Thyroid gland (tissue), 4 donors: ENCODE measurements at regions not wholly inside any gene's neighbourhood (a gene's known extent, or its start where the extent isn't known, plus 50 kb on each side); places are given as distances from the start of the nearest gene placed in this dataset.

ENCODE experiments used
- DNase-seq, 2 donors: peaks; one replicate each; pipeline ENCODE4 v3.0.0-alpha.2; 2019
- H3K27ac ChIP-seq, 3 donors: fragments of 200-600 bp; sonication (generic); 1 replicate in 2 of 3; 2 replicates in 1 of 3; pipeline ENCODE4 v1.5.1; 2016 to 2019; ENCODE audit warnings: mild to moderate bottlenecking in 1 of 3, moderate library complexity in 1 of 3
- H3K27me3 ChIP-seq: fragments of 200-600 bp; sonication (generic); one replicate; pipeline ENCODE4 v1.5.1; 2019
- H3K36me3 ChIP-seq, 2 donors: fragments of 200-600 bp; sonication (generic); one replicate each; pipeline ENCODE4 v1.5.1; 2016 to 2019
- H3K4me1 ChIP-seq, 2 donors: fragments of 200-600 bp; sonication (generic); one replicate each; pipeline ENCODE4 v1.5.1; 2017 to 2019
- H3K4me3 ChIP-seq, 3 donors: fragments of 200-600 bp; sonication (generic); replicated peaks in 1 of 3; 1 replicate in 2 of 3; 2 replicates in 1 of 3; pipeline ENCODE4 v1.5.1; 2016; ENCODE audit warnings: mild to moderate bottlenecking in 1 of 3
- H3K9me3 ChIP-seq: fragments of 200-600 bp; sonication (generic); one replicate; pipeline ENCODE4 v1.5.1; 2017
- POLR2A ChIP-seq, 2 donors: fragments of 450-650 bp; IDR thresholded peaks; one replicate each; pipeline ENCODE4 v1.6.1; 2017; ENCODE audit warnings: antibody characterized with exemption in 2 of 2, mild to moderate bottlenecking in 2 of 2, moderate library complexity in 1 of 2
- WGBS, 2 donors: methylation state at CpG; one replicate each; pipeline ENCODE4 v1.1.5; 2017; 5-methylcytosine and 5-hydroxymethylcytosine counted together
- intact Hi-C: fragments of 100-400 bp; cut with DNase I; formaldehyde crosslinking; loops from one replicate; pipeline ENCODE4 v1.15.1; 2023
- TF ChIP-seq, protein P1 (sequence below), 6 experiments: fragments of 200-600 bp in 3 of 6; fragments of 450-650 bp in 3 of 6; sonication (generic) in 3 of 6; IDR thresholded peaks; one replicate each; pipeline ENCODE4 v1.5.1; 2016 to 2019; ENCODE audit warnings: antibody characterized with exemption in 6 of 6, mild to moderate bottlenecking in 2 of 6, inconsistent platforms in 1 of 6, moderate library complexity in 1 of 6

DNA sequence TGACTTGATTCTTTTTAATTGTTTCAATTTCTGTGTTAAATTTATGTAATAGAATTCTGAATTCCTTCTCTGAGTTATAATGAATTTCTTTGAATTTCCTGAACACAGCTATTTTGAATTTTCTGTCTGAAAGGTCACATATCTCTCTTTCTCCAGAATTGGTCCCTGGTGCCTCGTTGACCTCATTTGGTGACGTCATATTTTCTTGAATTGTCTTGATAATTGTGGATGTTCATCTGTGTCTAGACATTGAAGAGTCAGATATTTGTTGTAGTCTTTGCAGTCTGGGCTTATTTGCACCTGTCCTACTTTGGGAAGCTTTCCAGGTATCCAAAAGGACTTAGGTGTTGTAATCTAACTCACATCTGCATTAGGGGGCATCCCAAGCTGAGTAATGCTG, 111.4 kb upstream of the LRRTM4 start:
- no peak overlapping the region for H3K4me3 ChIP-seq
- no peaks in the 10 kb centered on the region for H3K36me3 ChIP-seq
- H3K9me3 ChIP-seq, result no peaks in the 10 kb centered on the region
- intact Hi-C loops, result no loop called here
- no peak for TF ChIP-seq POLR2A (IDR thresholded peaks at IDR 0.05)
- TF ChIP-seq, protein P1, sequence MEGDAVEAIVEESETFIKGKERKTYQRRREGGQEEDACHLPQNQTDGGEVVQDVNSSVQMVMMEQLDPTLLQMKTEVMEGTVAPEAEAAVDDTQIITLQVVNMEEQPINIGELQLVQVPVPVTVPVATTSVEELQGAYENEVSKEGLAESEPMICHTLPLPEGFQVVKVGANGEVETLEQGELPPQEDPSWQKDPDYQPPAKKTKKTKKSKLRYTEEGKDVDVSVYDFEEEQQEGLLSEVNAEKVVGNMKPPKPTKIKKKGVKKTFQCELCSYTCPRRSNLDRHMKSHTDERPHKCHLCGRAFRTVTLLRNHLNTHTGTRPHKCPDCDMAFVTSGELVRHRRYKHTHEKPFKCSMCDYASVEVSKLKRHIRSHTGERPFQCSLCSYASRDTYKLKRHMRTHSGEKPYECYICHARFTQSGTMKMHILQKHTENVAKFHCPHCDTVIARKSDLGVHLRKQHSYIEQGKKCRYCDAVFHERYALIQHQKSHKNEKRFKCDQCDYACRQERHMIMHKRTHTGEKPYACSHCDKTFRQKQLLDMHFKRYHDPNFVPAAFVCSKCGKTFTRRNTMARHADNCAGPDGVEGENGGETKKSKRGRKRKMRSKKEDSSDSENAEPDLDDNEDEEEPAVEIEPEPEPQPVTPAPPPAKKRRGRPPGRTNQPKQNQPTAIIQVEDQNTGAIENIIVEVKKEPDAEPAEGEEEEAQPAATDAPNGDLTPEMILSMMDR (IDR thresholded peaks at IDR 0.05), result no peak
- 87 to 90% methylated on average over 2 of the region's 2 CpGs for WGBS, 2 donors
- no peaks in the 10 kb centered on the region for H3K4me1 ChIP-seq
- H3K27ac ChIP-seq, result no peak overlapping the region
- DNase-seq, result no peak
- H3K27me3 ChIP-seq, result no peaks in the 10 kb centered on the region

DNA sequence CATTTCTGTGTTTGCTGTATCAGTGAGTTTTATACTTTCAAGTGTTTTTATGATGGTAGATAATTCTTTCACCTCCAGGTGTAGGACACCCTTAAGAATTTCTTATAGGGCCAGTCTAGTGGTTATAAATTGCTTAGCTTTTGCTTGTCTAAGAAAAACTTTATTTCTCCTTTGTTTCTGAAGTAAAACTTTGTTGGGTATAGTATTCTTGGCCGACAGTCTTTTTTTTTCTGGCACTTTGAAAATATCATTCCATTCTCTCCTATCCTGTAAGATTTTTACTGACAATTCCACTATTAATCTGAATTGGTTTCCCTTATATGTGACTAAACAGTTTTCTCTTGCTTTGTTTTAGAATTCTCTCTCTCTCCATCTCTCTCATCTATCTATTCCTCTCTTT, 118.7 kb upstream of the LRRTM4 start:
- H3K4me1 ChIP-seq, result no peaks in the 10 kb centered on the region
- H3K9me3 ChIP-seq, result no peaks in the 10 kb centered on the region
- no peaks in the 10 kb centered on the region for H3K27me3 ChIP-seq
- 90% methylated on average over 1 of the region's 1 CpG for WGBS, 2 donors
- no peak for DNase-seq
- no peak overlapping the region for H3K27ac ChIP-seq
- H3K36me3 ChIP-seq, result no peaks in the 10 kb centered on the region
- TF ChIP-seq, protein P1 (IDR thresholded peaks at IDR 0.05), result no peak
- no peak for TF ChIP-seq POLR2A (IDR thresholded peaks at IDR 0.05)
- no peak overlapping the region for H3K4me3 ChIP-seq
- intact Hi-C loops, result no loop called here

DNA sequence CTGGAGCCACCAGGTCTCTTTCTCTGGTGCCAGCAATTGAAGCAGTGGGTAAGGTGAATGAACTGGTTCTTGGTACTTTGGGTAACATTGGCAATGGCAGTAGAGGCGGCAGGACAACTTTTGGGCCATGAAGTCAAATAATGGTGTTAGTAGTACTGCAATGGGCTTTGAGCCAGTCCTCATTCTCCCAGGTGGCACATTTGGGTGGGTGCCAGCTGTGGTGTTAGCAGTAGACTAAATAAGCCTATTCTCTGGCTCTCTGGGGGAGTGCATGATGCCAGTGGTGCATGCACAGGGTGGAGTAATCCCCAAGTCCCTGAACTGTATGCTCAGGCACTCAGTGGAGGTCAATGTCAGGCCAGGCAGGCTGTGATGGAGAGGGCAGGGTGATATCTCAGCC, 120.2 kb upstream of the LRRTM4 start:
- intact Hi-C loops, result no loop called here
- Histone ChIP-seq H3K27ac (no peak overlapping the region), H3K4me3 (no peak overlapping the region), H3K9me3 (no peaks in the 10 kb centered on the region), H3K36me3 (no peaks in the 10 kb centered on the region), H3K4me1 (no peaks in the 10 kb centered on the region), H3K27me3 (no peaks in the 10 kb centered on the region)
- TF ChIP-seq POLR2A (IDR thresholded peaks at IDR 0.05), result no peak
- TF ChIP-seq, protein P1 (IDR thresholded peaks at IDR 0.05), result no peak
- no peak for DNase-seq
- 50 to 86% methylated on average over 1 of the region's 1 CpG for WGBS, 2 donors

DNA sequence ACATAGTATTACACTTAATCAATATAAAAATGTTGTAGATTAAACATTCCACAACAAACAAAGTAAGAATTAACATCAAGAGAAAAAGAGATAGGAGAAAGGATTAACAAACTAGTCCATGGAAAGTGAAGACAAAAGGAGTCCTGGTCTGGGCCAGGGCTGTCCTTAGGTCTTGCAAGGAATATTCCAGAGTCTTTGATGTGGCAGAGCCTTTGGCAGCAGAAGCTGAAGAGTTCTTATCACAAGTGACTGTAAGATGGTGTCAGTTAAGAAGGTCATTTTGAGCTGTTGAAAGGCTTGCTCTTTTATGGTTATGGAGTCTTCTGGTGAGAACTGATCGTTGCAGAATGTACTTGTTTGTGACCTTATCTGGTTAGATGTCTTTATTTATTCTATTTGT, 127.7 kb upstream of the LRRTM4 start:
- H3K9me3 ChIP-seq, result no peaks in the 10 kb centered on the region
- intact Hi-C loops, result no loop called here
- 40 to 42% methylated on average over 1 of the region's 1 CpG for WGBS, 2 donors
- no peak overlapping the region for H3K27ac ChIP-seq
- H3K36me3 ChIP-seq, result no peaks in the 10 kb centered on the region
- no peak overlapping the region for H3K4me3 ChIP-seq
- no peaks in the 10 kb centered on the region for H3K27me3 ChIP-seq
- no peak for TF ChIP-seq POLR2A (IDR thresholded peaks at IDR 0.05)
- H3K4me1 ChIP-seq, result no peaks in the 10 kb centered on the region
- no peak for DNase-seq

DNA sequence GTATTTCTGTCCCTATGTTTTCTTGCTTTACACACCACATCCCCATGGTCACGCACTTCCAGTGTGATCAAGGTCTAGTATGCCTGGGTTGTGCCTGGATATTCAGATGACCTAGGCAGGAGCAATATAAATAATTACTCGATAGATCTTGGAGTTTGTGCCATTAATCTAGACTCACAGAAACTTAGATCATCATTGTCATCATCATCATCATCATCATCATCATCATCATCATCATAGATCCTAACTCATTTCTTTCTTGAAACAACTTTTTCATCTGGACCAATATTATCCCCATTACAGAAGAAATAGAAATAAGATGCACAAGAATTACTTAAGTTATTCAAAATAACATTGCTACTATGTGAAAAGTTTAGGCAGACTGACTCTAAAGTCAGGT, 130.3 kb upstream of the LRRTM4 start:
- no peaks in the 10 kb centered on the region for H3K4me1 ChIP-seq
- H3K9me3 ChIP-seq, result no peaks in the 10 kb centered on the region
- H3K36me3 ChIP-seq, result no peaks in the 10 kb centered on the region
- intact Hi-C loops, result no loop called here
- no peak for TF ChIP-seq POLR2A (IDR thresholded peaks at IDR 0.05)
- TF ChIP-seq, protein P1 (IDR thresholded peaks at IDR 0.05), result no peak
- H3K4me3 ChIP-seq, result no peak overlapping the region
- H3K27ac ChIP-seq, result no peak overlapping the region
- H3K27me3 ChIP-seq, result no peaks in the 10 kb centered on the region
- no peak for DNase-seq
- 90 to 93% methylated on average over 2 of the region's 2 CpGs for WGBS, 2 donors

DNA sequence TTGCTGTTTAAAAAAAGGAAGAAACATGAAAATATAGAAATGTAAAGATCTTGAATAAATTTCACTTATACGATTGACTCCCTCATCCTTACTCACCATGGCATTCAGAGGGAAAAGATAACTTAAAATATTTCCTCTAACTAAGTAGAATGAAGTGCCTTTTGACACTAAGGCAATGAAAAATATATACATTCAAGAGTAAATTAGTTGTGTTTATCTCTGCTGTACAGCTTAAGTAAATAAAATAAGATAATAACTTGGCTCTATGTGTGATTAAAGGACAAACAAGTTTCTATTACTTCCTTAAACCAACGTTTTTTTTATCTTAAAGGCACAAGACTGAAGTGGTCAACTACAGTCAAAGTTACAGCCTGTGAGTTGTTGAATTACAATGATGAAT, 142.3 kb upstream of the LRRTM4 start:
- no peak for DNase-seq
- Histone ChIP-seq H3K27me3 (no peaks in the 10 kb centered on the region), H3K4me3 (no peak overlapping the region), H3K27ac (no peak overlapping the region), H3K36me3 (no peaks in the 10 kb centered on the region), H3K9me3 (no peaks in the 10 kb centered on the region), H3K4me1 (no peaks in the 10 kb centered on the region)
- no peak for TF ChIP-seq POLR2A (IDR thresholded peaks at IDR 0.05)
- TF ChIP-seq, protein P1 (IDR thresholded peaks at IDR 0.05), result no peak
- intact Hi-C loops, result no loop called here
- 49 to 55% methylated on average over 2 of the region's 2 CpGs for WGBS, 2 donors
